ENCODE measurements at regions not wholly inside any gene's neighbourhood (a gene's known extent, or its start where the extent isn't known, plus 50 kb on each side); places are given as distances from the start of the nearest gene placed in this dataset.

GRCh38 chr3:41101231-41101630 lies 98.1 kb upstream of the CTNNB1 start:
- TF ChIP-seq CTCF (optimal IDR thresholded peaks at IDR 0.05 in 1 of 3, IDR thresholded peaks at IDR 0.05 in 1 of 3, conservative IDR thresholded peaks at IDR 0.05 in 1 of 3; ENCODE audit: extremely low read depth in 1 of 3, insufficient read depth in 2 of 3, low read length in 3 of 3): no peak
- TF ChIP-seq EZH2 (IDR thresholded peaks at IDR 0.05; ENCODE audit: low read length): no peak

Data from keratinocyte (primary cell).